GM12878 (cell line): ENCODE measurements at regions not wholly inside any gene's neighbourhood (a gene's known extent, or its start where the extent isn't known, plus 50 kb on each side); places are given as distances from the start of the nearest gene placed in this dataset.

Experiments used
- ATAC-seq: fragments of 200-7000 bp; cut with Tn5 transposase; 3 replicates; pipeline ENCODE4 v1.9.1; 2020; ENCODE audit warnings: mild to moderate bottlenecking, moderate library complexity
- BruUV-seq: library from RNA; stranded (reverse); fragments of 400-500 nt; replicated peaks from 2 replicates; lab custom pipeline; 2021; lab: Mats Ljungman, UMichigan
- CTCF ChIA-PET: fragments of 300-600 bp; sonication (Branson Sonifier 250); formaldehyde crosslinking; extraction: SDS; loops from one replicate; lab custom pipeline; 2021; ENCODE audit warnings: inconsistent platforms; lab: Yijun Ruan, JAX
- POLR2A ChIA-PET: fragments of 350-600 bp; formaldehyde crosslinking; extraction: SDS; loops from one replicate; lab custom pipeline; 2021; ENCODE audit warnings: inconsistent platforms; lab: Charles Lee
- RAD21 ChIA-PET: fragments of 300-600 bp; sonication (Branson Sonifier 250); formaldehyde crosslinking; loops from one replicate; lab custom pipeline; 2023; ENCODE audit warnings: antibody characterized with exemption; ENCODE audit not compliant: unreplicated experiment; lab: Charles Lee
- SMC1A ChIA-PET: fragments of 300-600 bp; sonication (Branson Sonifier 250); formaldehyde crosslinking; loops from one replicate; lab custom pipeline; 2023; ENCODE audit not compliant: unreplicated experiment, uncharacterized antibody; lab: Charles Lee
- DNase-seq: peaks from one replicate; pipeline ENCODE4 v3.0.0-alpha.2; 2011; ENCODE audit warnings: low read depth, low spot score
- FAIRE-seq: peaks from 3 replicates; lab custom pipeline; 2011; peaks lifted over from hg19 to GRCh38; lab: Jason Lieb, UNC
- H2AFZ ChIP-seq: 2 replicates; pipeline ENCODE4 v1.6.0; 2011; ENCODE audit warnings: low read depth, low read length, control low read depth; ENCODE audit not compliant: control insufficient read depth
- H3K27ac ChIP-seq: 2 replicates; pipeline ENCODE4 v1.5.1; 2011; ENCODE audit warnings: control low read depth; ENCODE audit not compliant: control insufficient read depth, insufficient read depth
- H3K27me3 ChIP-seq, 2 experiments: replicated peaks in 1 of 2; 2 replicates each; pipeline versions ENCODE4 v1.6.0 to v1.6.1; 2011; ENCODE audit warnings: low read length in 1 of 2; ENCODE audit not compliant: control insufficient read depth in 2 of 2, insufficient read depth in 2 of 2
- H3K36me3 ChIP-seq, 2 experiments: 2 replicates each; pipeline ENCODE4 v1.5.1; 2011; ENCODE audit warnings: low read length in 1 of 2; ENCODE audit not compliant: control insufficient read depth in 2 of 2, insufficient read depth in 2 of 2
- H3K4me1 ChIP-seq: 2 replicates; pipeline ENCODE4 v1.6.1; 2011; ENCODE audit warnings: mild to moderate bottlenecking, low read length, moderate library complexity, mixed read lengths; ENCODE audit not compliant: control insufficient read depth, insufficient read depth
- H3K4me2 ChIP-seq: 2 replicates; pipeline ENCODE4 v1.6.0; 2011; ENCODE audit warnings: control low read depth; ENCODE audit not compliant: control insufficient read depth, insufficient read depth
- H3K4me3 ChIP-seq: fragments of 200-600 bp; sonication (generic); 2 replicates; pipeline ENCODE4 v1.5.1; 2016
- H3K79me2 ChIP-seq: 2 replicates; pipeline ENCODE4 v1.6.0; 2011; ENCODE audit warnings: low read length; ENCODE audit not compliant: control insufficient read depth, insufficient read depth
- H3K9ac ChIP-seq: 2 replicates; pipeline ENCODE4 v1.8.0; 2011; ENCODE audit warnings: low read length, control low read depth, mixed read lengths; ENCODE audit not compliant: control insufficient read depth, insufficient read depth
- H3K9me3 ChIP-seq: replicated peaks from 3 replicates; pipeline ENCODE4 v1.5.1; 2011; ENCODE audit warnings: mild to moderate bottlenecking, low read length; ENCODE audit not compliant: control insufficient read depth, insufficient read depth
- H4K20me1 ChIP-seq: 2 replicates; pipeline ENCODE4 v1.6.0; 2011; ENCODE audit not compliant: control insufficient read depth, insufficient read depth
- BMI1 ChIP-seq: fragments of 450-650 bp; IDR thresholded peaks from 2 replicates; pipeline ENCODE4 v1.6.1; 2016; ENCODE audit warnings: mild to moderate bottlenecking, moderate library complexity, borderline replicate concordance
- CEBPB ChIP-seq, 2 experiments: fragments of 150-350 bp in 1 of 2; IDR thresholded peaks; 2 replicates each; pipeline ENCODE4 v1.6.1; 2012 to 2014; ENCODE audit warnings: low read depth in 2 of 2, low read length in 2 of 2, borderline replicate concordance in 1 of 2, inconsistent platforms in 1 of 2
- EED ChIP-seq: sonication (generic); IDR thresholded peaks from 2 replicates; pipeline ENCODE4 v1.6.1; 2016; ENCODE audit warnings: antibody characterized with exemption, low read depth
- FOXK2 ChIP-seq: fragments of 450-650 bp; IDR thresholded peaks from 2 replicates; pipeline ENCODE4 v1.6.1; 2017; ENCODE audit warnings: mild to moderate bottlenecking, moderate library complexity
- IKZF2 ChIP-seq, 2 experiments: fragments of 450-650 bp; IDR thresholded peaks; 2 replicates each; pipeline ENCODE4 v1.6.1; 2017; ENCODE audit warnings: mild to moderate bottlenecking in 2 of 2, moderate library complexity in 2 of 2
- MAX ChIP-seq: IDR thresholded peaks from 2 replicates; pipeline ENCODE4 v1.6.1; 2012; ENCODE audit warnings: low read depth, low read length, improper control_type of control experiment
- NBN ChIP-seq: fragments of 450-650 bp; IDR thresholded peaks from 2 replicates; pipeline ENCODE4 v1.6.1; 2016
- POLR2A ChIP-seq: IDR thresholded peaks from 2 replicates; pipeline ENCODE4 v1.6.1; 2011; ENCODE audit warnings: low read depth, mild to moderate bottlenecking, low read length
- SMARCA5 ChIP-seq: fragments of 450-650 bp; IDR thresholded peaks from 2 replicates; pipeline ENCODE4 v1.6.1; 2017; ENCODE audit warnings: mild to moderate bottlenecking
- TARDBP ChIP-seq: IDR thresholded peaks from 2 replicates; pipeline ENCODE4 v1.6.1; 2016; ENCODE audit warnings: borderline replicate concordance
- YY1 ChIP-seq: IDR thresholded peaks from 2 replicates; pipeline ENCODE4 v1.6.1; 2011; ENCODE audit warnings: low read depth, mild to moderate bottlenecking, low read length
- ZBTB40 ChIP-seq: fragments of 450-650 bp; IDR thresholded peaks from 2 replicates; pipeline ENCODE4 v1.6.1; 2016; ENCODE audit warnings: mild to moderate bottlenecking, moderate library complexity, borderline replicate concordance
- WGBS: methylation state at CpG from one replicate; pipeline ENCODE4 v1.1.6; 2016; ENCODE audit warnings: low lambda C conversion rate; ENCODE audit not compliant: insufficient replicate concordance, insufficient coverage; ENCODE audit errors: missing lambda C conversion rate; 5-methylcytosine and 5-hydroxymethylcytosine counted together
- in situ Hi-C: fragments of 300-500 bp; cut with MboI; formaldehyde crosslinking; loops from 9 replicates; pipeline ENCODE4 v1.14.3; 2018; ENCODE audit warnings: mixed read lengths
- intact Hi-C: fragments of 100-400 bp; cut with micrococcal nuclease; formaldehyde crosslinking; loops from one replicate; pipeline ENCODE4 v1.14.2; 2022; ENCODE audit not compliant: unreplicated experiment

GRCh38 chr2:196244966-196245365 is 73.6 kb upstream of the STK17B start:
- Histone ChIP-seq H3K27ac (no peak overlapping the region), H4K20me1 (no peaks in the 10 kb centered on the region), H3K4me3 (no peak overlapping the region), H2AFZ (no peak overlapping the region), H3K79me2 (no peaks in the 10 kb centered on the region), H3K4me1 (peaks cover 33% of the 10 kb centered on the region), H3K9me3 (no peaks in the 10 kb centered on the region), H3K4me2 (no peak overlapping the region), H3K9ac (no peak overlapping the region), H3K27me3 (no peaks in the 10 kb centered on the region), H3K36me3 (no peaks in the 10 kb centered on the region)
- no TSS peak for BruUV-seq
- intact Hi-C loops, result loop anchor here (10.0 kb wide), 2 partner anchors 590 to 710 kb away; partner anchors contain the start of gene SLC39A10
- CTCF ChIA-PET, result interaction anchor here (0.8 to 1.5 kb wide), 4 partner anchors 10 to 208 kb away, joined by 3 to 4 read pairs (median 3); no protein-coding TSS in a partner anchor
- no peak for FAIRE-seq
- 95% methylated on average over 4 of the region's 4 CpGs for WGBS
- in situ Hi-C loops, result no loop called here
- RAD21 ChIA-PET, result interaction anchor here (0.9 to 9.0 kb wide), 3 partner anchors 16 to 168 kb away, joined by 3 to 102 read pairs (median 3); no protein-coding TSS in a partner anchor
- SMC1A ChIA-PET, result interaction anchor here (0.6 to 7.3 kb wide), 10 partner anchors 9 to 166 kb away, joined by 3 to 62 read pairs (median 5); no protein-coding TSS in a partner anchor
- POLR2A ChIA-PET, result interaction anchor here (1.0 to 1.5 kb wide), 2 partner anchors 12 to 67 kb away, joined by 3 to 5 read pairs; no protein-coding TSS in a partner anchor
- ATAC-seq, result no peak
- DNase-seq, result no peak
- TF ChIP-seq IKZF2 (IDR thresholded peaks at IDR 0.05), result no peak
- no peak for TF ChIP-seq SMARCA5
- TF ChIP-seq MAX, result no peak
- no peak for TF ChIP-seq EED

- no peaks in the 10 kb centered on the region for H3K9me3 ChIP-seq
- ChIA-PET SMC1A (interaction anchor here (0.9 to 7.3 kb wide), 14 partner anchors 9 to 167 kb away, joined by 3 to 62 read pairs (median 5); no protein-coding TSS in a partner anchor), POLR2A (interaction anchor here (0.9 to 1.5 kb wide), 4 partner anchors 13 to 68 kb away, joined by 3 to 5 read pairs (median 3); no protein-coding TSS in a partner anchor), RAD21 (interaction anchor here (0.7 to 9.0 kb wide), 5 partner anchors 15 to 169 kb away, joined by 3 to 102 read pairs (median 3); no protein-coding TSS in a partner anchor), CTCF (interaction anchor here (0.8 to 1.5 kb wide), 4 partner anchors 11 to 167 kb away, joined by 3 to 6 read pairs (median 4); no protein-coding TSS in a partner anchor)
- no peak overlapping the region for H3K9ac ChIP-seq
- H4K20me1 ChIP-seq, result no peaks in the 10 kb centered on the region
- no peak overlapping the region for H3K27ac ChIP-seq
- no peaks in the 10 kb centered on the region for H3K79me2 ChIP-seq
- intact Hi-C loops, result loop anchor here (10.0 kb wide), 2 partner anchors 591 to 711 kb away; partner anchors contain the start of gene SLC39A10
- H3K4me2 ChIP-seq, result no peak overlapping the region
- DNase-seq, result no peak
- WGBS, result 69% methylated on average over 4 of the region's 4 CpGs
- H3K36me3 ChIP-seq, result no peaks in the 10 kb centered on the region
- in situ Hi-C loops, result no loop called here
- TF ChIP-seq YY1, result no peak
- TF ChIP-seq BMI1, result no peak
- TF ChIP-seq POLR2A, result no peak
- no peak for TF ChIP-seq TARDBP
- TF ChIP-seq FOXK2, result no peak
- TF ChIP-seq NBN, result no peak
- no peak for TF ChIP-seq CEBPB (IDR thresholded peaks at IDR 0.05; ENCODE audit: borderline replicate concordance in 1 of 2, low read depth in 2 of 2, low read length in 2 of 2)
- no peak for TF ChIP-seq ZBTB40
- no peak overlapping the region for H2AFZ ChIP-seq
- BruUV-seq, result no TSS peak
- no peak for FAIRE-seq
- peaks cover 29% of the 10 kb centered on the region for H3K4me1 ChIP-seq
- no peak for ATAC-seq
- no peak overlapping the region for H3K4me3 ChIP-seq
- H3K27me3 ChIP-seq, result no peaks in the 10 kb centered on the region
These were observed 74.2 kb upstream of the STK17B start for GRCh38 chr2:196245378-196246140.
